ENCODE measurements at regions not wholly inside any gene's neighbourhood (a gene's known extent, or its start where the extent isn't known, plus 50 kb on each side); places are given as distances from the start of the nearest gene placed in this dataset.
"Not testable (repeated sequence)": the region's sequence is repeated elsewhere in the genome, so short reads cannot be mapped to it uniquely, and the experiment has no call there.

DNA sequence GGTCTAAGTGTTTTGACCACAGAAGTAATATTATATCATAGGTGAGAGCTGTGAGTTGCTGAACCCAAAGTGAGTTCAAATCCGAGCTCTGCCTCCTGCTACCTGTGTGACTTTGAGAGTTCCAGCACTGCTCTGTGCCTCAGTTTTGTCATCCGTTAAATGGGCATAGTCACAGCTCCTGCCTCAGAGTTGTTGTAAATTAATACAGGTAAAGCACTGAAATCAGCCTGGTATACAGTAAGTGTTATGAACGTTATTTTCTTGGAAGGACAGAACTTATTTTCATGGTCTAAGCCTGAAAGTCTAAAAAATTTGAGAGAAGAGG is 65.4 kb upstream of the ZNF195 start:
- not testable (repeated sequence) for DNase-seq (ENCODE audit: low spot score)

DNA sequence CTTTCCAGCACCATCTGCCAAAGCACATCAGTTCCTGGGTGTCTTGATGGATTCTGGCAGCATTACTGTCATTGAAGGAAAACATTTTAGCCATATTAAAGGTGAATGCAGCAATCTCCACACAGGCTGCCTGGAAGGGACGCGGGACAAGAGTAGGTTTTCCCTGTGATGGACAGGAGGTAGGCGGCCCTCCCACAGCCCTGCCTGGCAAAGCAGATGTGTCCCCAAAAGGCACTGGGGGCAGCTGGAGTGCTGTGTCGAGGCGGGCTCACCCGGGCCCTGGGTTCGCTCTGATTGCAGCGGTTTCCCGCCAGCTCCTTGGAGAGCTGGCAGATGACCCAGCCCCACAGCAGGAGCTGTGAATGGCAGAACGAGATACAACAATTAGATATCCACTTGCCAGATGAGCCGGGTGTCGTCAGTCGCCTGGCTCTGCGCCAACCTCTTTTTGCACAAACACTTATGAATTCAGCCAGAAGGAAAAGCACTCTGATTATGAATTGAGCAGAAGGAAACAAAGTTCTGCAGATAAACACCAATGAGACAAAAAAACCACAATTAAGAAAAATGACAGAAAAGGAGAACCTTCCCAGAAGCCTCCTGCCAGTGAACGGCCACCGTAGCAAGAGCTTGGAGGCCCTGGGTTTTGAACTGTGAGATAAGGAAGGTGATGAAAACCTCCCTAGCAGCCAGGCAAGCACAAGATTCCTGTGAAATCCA is 64.9 kb upstream of the ZNF195 start:
- DNase-seq (ENCODE audit: low spot score), result not testable (repeated sequence)

DNA sequence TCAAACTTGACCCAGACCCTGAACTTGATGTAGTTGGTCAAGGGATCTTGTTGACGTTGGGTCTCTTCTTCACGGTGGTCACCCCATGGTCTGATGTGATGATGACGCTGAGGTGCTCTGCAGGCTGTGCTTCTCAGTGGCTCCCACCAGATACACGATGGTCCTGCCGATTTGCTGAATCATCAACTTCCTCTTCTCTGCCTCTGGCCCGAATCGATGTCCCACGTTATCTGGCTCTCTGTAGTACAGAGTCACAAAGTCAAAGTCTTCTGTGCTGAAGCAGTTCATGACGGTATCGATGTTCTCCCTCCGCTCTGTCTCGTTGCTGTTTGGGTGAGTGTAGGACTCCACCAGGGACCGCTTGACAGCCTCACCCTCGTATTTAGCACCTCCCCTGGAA is 58.5 kb upstream of the ZNF195 start:
- DNase-seq (ENCODE audit: low spot score), result not testable (repeated sequence)

DNA sequence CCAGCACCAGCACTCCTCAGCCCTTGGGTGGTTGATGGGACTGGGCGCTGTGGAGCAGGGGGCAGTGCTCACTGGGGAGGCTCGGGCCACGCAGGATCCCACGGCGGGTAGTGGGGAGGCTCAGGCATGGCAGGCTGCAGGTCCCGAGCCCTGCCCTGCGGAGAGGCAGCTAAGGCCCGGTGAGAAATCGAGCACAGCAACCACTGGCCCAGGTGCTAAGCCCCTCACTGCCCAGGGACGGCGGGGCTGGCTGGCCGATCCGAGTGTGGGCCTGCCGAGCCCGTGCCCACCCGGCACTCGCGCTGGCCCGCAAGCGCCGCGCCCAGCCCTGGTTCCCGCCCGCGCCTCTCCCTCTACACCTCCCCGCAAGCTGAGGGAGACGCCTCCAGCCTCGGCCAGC is 56.0 kb upstream of the ZNF195 start:
- DNase-seq (ENCODE audit: low spot score), result no peak

DNA sequence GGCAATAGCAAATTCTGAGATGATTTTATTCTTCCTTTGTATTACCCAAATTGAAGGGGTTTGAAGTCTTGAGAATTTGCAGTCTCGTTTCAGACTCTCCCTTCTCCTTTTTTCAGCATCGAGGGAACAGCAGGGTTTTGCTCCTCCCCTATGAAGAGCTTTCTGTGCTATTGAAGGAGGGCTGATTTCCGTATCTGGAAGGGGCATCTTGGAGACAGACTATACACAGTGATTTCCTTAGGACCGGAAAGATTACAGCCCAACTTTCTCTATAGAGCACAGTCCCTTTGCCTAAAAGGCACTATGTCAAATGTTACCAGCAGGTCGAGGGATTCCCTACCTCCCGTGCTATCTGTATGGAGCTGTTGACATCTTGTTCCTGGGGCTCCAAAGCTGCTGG is 50.2 kb upstream of the ZNF195 start:
- DNase-seq (ENCODE audit: low spot score), result not testable (repeated sequence)
